Body of pancreas (tissue), 4 donors: ENCODE measurements at regions not wholly inside any gene's neighbourhood (a gene's known extent, or its start where the extent isn't known, plus 50 kb on each side); places are given as distances from the start of the nearest gene placed in this dataset.

Experiments used
- ATAC-seq: fragments of 150-250 bp; one replicate; pipeline ENCODE4 v1.9.1; 2016
- DNase-seq, 4 donors: peaks; one replicate each; pipeline ENCODE4 v3.0.0-alpha.2; 2019
- H3K27ac ChIP-seq, 4 donors: fragments of 200-600 bp; sonication (generic); 1 replicate in 3 of 4; 2 replicates in 1 of 4; pipeline versions ENCODE4 v1.5.1 to v1.6.1; 2016 to 2019; ENCODE audit warnings: mild to moderate bottlenecking in 1 of 4, mixed read lengths in 1 of 4, moderate library complexity in 1 of 4
- H3K27me3 ChIP-seq, 2 donors: fragments of 200-600 bp; sonication (generic); one replicate each; pipeline ENCODE4 v1.6.0; 2016; ENCODE audit warnings: mild to moderate bottlenecking in 1 of 2
- H3K36me3 ChIP-seq, 2 donors: fragments of 200-600 bp; sonication (generic); replicated peaks in 1 of 2; 2 replicates each; pipeline ENCODE4 v1.5.1; 2016; ENCODE audit warnings: low read depth in 2 of 2; ENCODE audit not compliant: insufficient read depth in 1 of 2
- H3K4me1 ChIP-seq: fragments of 200-600 bp; sonication (generic); one replicate; pipeline ENCODE4 v1.6.0; 2016
- H3K4me3 ChIP-seq, 2 donors: fragments of 200-600 bp; sonication (generic); 1 replicate in 1 of 2; 2 replicates in 1 of 2; pipeline ENCODE4 v1.5.1; 2016 to 2019
- H3K9me3 ChIP-seq, 3 donors: fragments of 200-600 bp; sonication (generic); 1 replicate in 2 of 3; 2 replicates in 1 of 3; pipeline ENCODE4 v1.5.1; 2016
- POLR2A ChIP-seq, 3 donors: fragments of 450-650 bp; IDR thresholded peaks; one replicate each; pipeline ENCODE4 v1.6.1; 2016; ENCODE audit warnings: antibody characterized with exemption in 3 of 3, mild to moderate bottlenecking in 2 of 3
- WGBS, 2 donors: methylation state at CpG; one replicate each; pipeline ENCODE4 v1.1.5; 2017; 5-methylcytosine and 5-hydroxymethylcytosine counted together
- intact Hi-C: fragments of 100-400 bp; cut with DNase I; formaldehyde crosslinking; loops from one replicate; pipeline ENCODE4 v1.15.1; 2023
- TF ChIP-seq, protein P1 (sequence below), 7 experiments: fragments of 450-650 bp in 4 of 7; fragments of 200-600 bp in 3 of 7; sonication (generic) in 3 of 7; IDR thresholded peaks; one replicate each; pipeline ENCODE4 v1.5.1; 2016 to 2019; ENCODE audit warnings: antibody characterized with exemption in 7 of 7

- 49 to 64% methylated on average over 11 to 16 of the region's 16 CpGs for WGBS, 2 donors
- DNase-seq = no peak
- no peak for ATAC-seq
- no peak overlapping the region for H3K4me3 ChIP-seq
- no peaks in the 10 kb centered on the region for H3K9me3 ChIP-seq
- no peaks in the 10 kb centered on the region for H3K4me1 ChIP-seq
- H3K27ac ChIP-seq = no peak overlapping the region
- no peaks in the 10 kb centered on the region for H3K36me3 ChIP-seq
- H3K27me3 ChIP-seq = peaks cover 0 to 5% of the 10 kb centered on the region in 2 donors
- intact Hi-C loops = no loop called here
- no peak for TF ChIP-seq POLR2A (IDR thresholded peaks at IDR 0.05)
- TF ChIP-seq, protein P1, sequence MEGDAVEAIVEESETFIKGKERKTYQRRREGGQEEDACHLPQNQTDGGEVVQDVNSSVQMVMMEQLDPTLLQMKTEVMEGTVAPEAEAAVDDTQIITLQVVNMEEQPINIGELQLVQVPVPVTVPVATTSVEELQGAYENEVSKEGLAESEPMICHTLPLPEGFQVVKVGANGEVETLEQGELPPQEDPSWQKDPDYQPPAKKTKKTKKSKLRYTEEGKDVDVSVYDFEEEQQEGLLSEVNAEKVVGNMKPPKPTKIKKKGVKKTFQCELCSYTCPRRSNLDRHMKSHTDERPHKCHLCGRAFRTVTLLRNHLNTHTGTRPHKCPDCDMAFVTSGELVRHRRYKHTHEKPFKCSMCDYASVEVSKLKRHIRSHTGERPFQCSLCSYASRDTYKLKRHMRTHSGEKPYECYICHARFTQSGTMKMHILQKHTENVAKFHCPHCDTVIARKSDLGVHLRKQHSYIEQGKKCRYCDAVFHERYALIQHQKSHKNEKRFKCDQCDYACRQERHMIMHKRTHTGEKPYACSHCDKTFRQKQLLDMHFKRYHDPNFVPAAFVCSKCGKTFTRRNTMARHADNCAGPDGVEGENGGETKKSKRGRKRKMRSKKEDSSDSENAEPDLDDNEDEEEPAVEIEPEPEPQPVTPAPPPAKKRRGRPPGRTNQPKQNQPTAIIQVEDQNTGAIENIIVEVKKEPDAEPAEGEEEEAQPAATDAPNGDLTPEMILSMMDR (IDR thresholded peaks at IDR 0.05) = no peak
Measured at GRCh38 chr14:104372390-104373054, 207.0 kb upstream of the C14orf180 start.

GRCh38 chr14:104373055-104373854, 206.3 kb upstream of the C14orf180 start:
- H3K36me3 ChIP-seq = no peaks in the 10 kb centered on the region
- intact Hi-C loops = no loop called here
- WGBS, 2 donors = 16 to 39% methylated on average over 21 to 26 of the region's 26 CpGs
- H3K4me1 ChIP-seq = no peaks in the 10 kb centered on the region
- no peak overlapping the region for H3K27ac ChIP-seq
- no peaks in the 10 kb centered on the region for H3K9me3 ChIP-seq
- H3K27me3 ChIP-seq = peaks cover 0 to 5% of the 10 kb centered on the region in 2 donors
- H3K4me3 ChIP-seq = no peak overlapping the region
- no peak for TF ChIP-seq POLR2A (IDR thresholded peaks at IDR 0.05)
- TF ChIP-seq, protein P1 (IDR thresholded peaks at IDR 0.05) = no peak
- ATAC-seq = no peak
- no peak for DNase-seq

- intact Hi-C loops = no loop called here
- H3K9me3 ChIP-seq = no peaks in the 10 kb centered on the region
- no peak overlapping the region for H3K27ac ChIP-seq
- H3K4me3 ChIP-seq = no peak overlapping the region
- DNase-seq = no peak
- no peaks in the 10 kb centered on the region for H3K36me3 ChIP-seq
- no peak for TF ChIP-seq POLR2A (IDR thresholded peaks at IDR 0.05)
- TF ChIP-seq, protein P1 (IDR thresholded peaks at IDR 0.05) = no peak
- 47 to 56% methylated on average over 27 to 32 of the region's 33 CpGs for WGBS, 2 donors
- H3K27me3 ChIP-seq = peaks cover 0 to 5% of the 10 kb centered on the region in 2 donors
- no peaks in the 10 kb centered on the region for H3K4me1 ChIP-seq
- ATAC-seq = no peak
Measured at GRCh38 chr14:104373855-104374717, 205.5 kb upstream of the C14orf180 start.

- TF ChIP-seq, protein P1 (IDR thresholded peaks at IDR 0.05) = no peak
- TF ChIP-seq POLR2A (IDR thresholded peaks at IDR 0.05) = no peak
- no peaks in the 10 kb centered on the region for H3K9me3 ChIP-seq
- H3K36me3 ChIP-seq = no peaks in the 10 kb centered on the region
- no peak overlapping the region for H3K27ac ChIP-seq
- H3K4me3 ChIP-seq = no peak overlapping the region
- no peaks in the 10 kb centered on the region for H3K4me1 ChIP-seq
- no peak for ATAC-seq
- peaks cover 0 to 5% of the 10 kb centered on the region in 2 donors for H3K27me3 ChIP-seq
- DNase-seq = no peak
- intact Hi-C loops = no loop called here
- 68 to 85% methylated on average over 3 of the region's 3 CpGs for WGBS, 2 donors
Measured at GRCh38 chr14:104374718-104375080, 204.9 kb upstream of the C14orf180 start.
